ENCODE measurements at regions not wholly inside any gene's neighbourhood (a gene's known extent, or its start where the extent isn't known, plus 50 kb on each side); places are given as distances from the start of the nearest gene placed in this dataset.

- H3F3A ChIP-seq (ENCODE audit: insufficient read depth) = peaks cover 5% of the 10 kb centered on the region; the same call in 1 of the 2 replicates
- H3K4me3 ChIP-seq = no peak overlapping the region
- TF ChIP-seq EZH2phosphoT487 (IDR thresholded peaks at IDR 0.05; ENCODE audit: insufficient read depth, low read depth) = no peak
- TF ChIP-seq EZH2 (IDR thresholded peaks at IDR 0.05; ENCODE audit: insufficient read depth, poor library complexity, severe bottlenecking) = no peak
- in situ Hi-C loops (cut with MboI) = no loop called here
- no peaks in the 10 kb centered on the region for H3K36me3 ChIP-seq (ENCODE audit: low read depth)
- H3K9me2 ChIP-seq (ENCODE audit: insufficient read depth) = no peaks in the 10 kb centered on the region
- H3K4me2 ChIP-seq (ENCODE audit: unreplicated experiment) = no peak overlapping the region
- no peaks in the 10 kb centered on the region for H3K9me3 ChIP-seq (ENCODE audit: low read depth)
- H4K20me1 ChIP-seq (ENCODE audit: insufficient read depth) = no peaks in the 10 kb centered on the region
- no peak for DNase-seq
- H3K27ac ChIP-seq = no peak overlapping the region
- H3K4me1 ChIP-seq (ENCODE audit: insufficient read depth) = no peaks in the 10 kb centered on the region
- WGBS, 2 experiments (ENCODE audit: low coverage in 1 of 2, low lambda C conversion rate in 2 of 2, missing lambda C conversion rate in 2 of 2) = 35 to 38% methylated on average over 4 of the region's 4 CpGs
- no peak overlapping the region for H3K9ac ChIP-seq
- H3K79me2 ChIP-seq (ENCODE audit: insufficient read depth) = no peaks in the 10 kb centered on the region
- no peak overlapping the region for H2AFZ ChIP-seq
- H3K27me3 ChIP-seq (replicated peaks; ENCODE audit: insufficient read depth) = no peaks in the 10 kb centered on the region
Measured at GRCh38 chr3:43895573-43895972, 204.8 kb downstream of the ABHD5 start.

GRCh38 chr3:43902415-43902814 lies 211.7 kb downstream of the ABHD5 start:
- H3K4me2 ChIP-seq (ENCODE audit: unreplicated experiment) = no peak overlapping the region
- WGBS, 2 experiments (ENCODE audit: low coverage in 1 of 2, low lambda C conversion rate in 2 of 2, missing lambda C conversion rate in 2 of 2) = 24 to 27% methylated on average over 2 of the region's 2 CpGs
- H3K9me2 ChIP-seq (ENCODE audit: insufficient read depth) = no peaks in the 10 kb centered on the region
- in situ Hi-C loops (cut with MboI) = no loop called here
- no peaks in the 10 kb centered on the region for H4K20me1 ChIP-seq (ENCODE audit: insufficient read depth)
- H3F3A ChIP-seq (ENCODE audit: insufficient read depth) = no peaks in the 10 kb centered on the region
- no peaks in the 10 kb centered on the region for H3K36me3 ChIP-seq (ENCODE audit: low read depth)
- no peak overlapping the region for H3K27ac ChIP-seq
- TF ChIP-seq EZH2phosphoT487 (IDR thresholded peaks at IDR 0.05; ENCODE audit: insufficient read depth, low read depth) = no peak
- no peak for TF ChIP-seq EZH2 (IDR thresholded peaks at IDR 0.05; ENCODE audit: insufficient read depth, poor library complexity, severe bottlenecking)
- no peak overlapping the region for H3K9ac ChIP-seq
- H3K27me3 ChIP-seq (replicated peaks; ENCODE audit: insufficient read depth) = peaks cover 4% of the 10 kb centered on the region; the same call in 1 of the 2 replicates
- no peak overlapping the region for H2AFZ ChIP-seq
- no peak for DNase-seq
- no peaks in the 10 kb centered on the region for H3K9me3 ChIP-seq (ENCODE audit: low read depth)
- no peaks in the 10 kb centered on the region for H3K79me2 ChIP-seq (ENCODE audit: insufficient read depth)
- no peak overlapping the region for H3K4me3 ChIP-seq
- no peaks in the 10 kb centered on the region for H3K4me1 ChIP-seq (ENCODE audit: insufficient read depth)

- Histone ChIP-seq H3K4me2 (ENCODE audit: unreplicated experiment) (no peak overlapping the region), H3K27ac (no peak overlapping the region), H3K79me2 (ENCODE audit: insufficient read depth) (no peaks in the 10 kb centered on the region), H3F3A (ENCODE audit: insufficient read depth) (no peaks in the 10 kb centered on the region), H4K20me1 (ENCODE audit: insufficient read depth) (no peaks in the 10 kb centered on the region), H3K27me3 (replicated peaks; ENCODE audit: insufficient read depth) (peaks cover 5% of the 10 kb centered on the region; the same call in 1 of the 2 replicates), H3K9me2 (ENCODE audit: insufficient read depth) (no peaks in the 10 kb centered on the region), H3K9ac (no peak overlapping the region), H3K4me1 (ENCODE audit: insufficient read depth) (no peaks in the 10 kb centered on the region), H3K9me3 (ENCODE audit: low read depth) (no peaks in the 10 kb centered on the region), H3K4me3 (no peak overlapping the region), H2AFZ (no peak overlapping the region), H3K36me3 (ENCODE audit: low read depth) (no peaks in the 10 kb centered on the region)
- DNase-seq = peak; percentile 31
- 93 to 100% methylated on average over 1 of the region's 1 CpG for WGBS, 2 experiments (ENCODE audit: low coverage in 1 of 2, low lambda C conversion rate in 2 of 2, missing lambda C conversion rate in 2 of 2)
- in situ Hi-C loops (cut with MboI) = no loop called here
- TF ChIP-seq EZH2 (IDR thresholded peaks at IDR 0.05; ENCODE audit: insufficient read depth, poor library complexity, severe bottlenecking) = no peak
- TF ChIP-seq EZH2phosphoT487 (IDR thresholded peaks at IDR 0.05; ENCODE audit: insufficient read depth, low read depth) = no peak
Measured at GRCh38 chr3:43905157-43905556, 214.4 kb downstream of the ABHD5 start.

- no peaks in the 10 kb centered on the region for H3K9me2 ChIP-seq (ENCODE audit: insufficient read depth)
- no peaks in the 10 kb centered on the region for H3K4me1 ChIP-seq (ENCODE audit: insufficient read depth)
- H3K27me3 ChIP-seq (replicated peaks; ENCODE audit: insufficient read depth) = peaks cover 5% of the 10 kb centered on the region; the same call in 1 of the 2 replicates
- no peak overlapping the region for H3K4me3 ChIP-seq
- no peak for TF ChIP-seq EZH2phosphoT487 (IDR thresholded peaks at IDR 0.05; ENCODE audit: insufficient read depth, low read depth)
- TF ChIP-seq EZH2 (IDR thresholded peaks at IDR 0.05; ENCODE audit: insufficient read depth, poor library complexity, severe bottlenecking) = no peak
- 55 to 56% methylated on average over 8 of the region's 8 CpGs for WGBS, 2 experiments (ENCODE audit: low coverage in 1 of 2, low lambda C conversion rate in 2 of 2, missing lambda C conversion rate in 2 of 2)
- H3K4me2 ChIP-seq (ENCODE audit: unreplicated experiment) = no peak overlapping the region
- no peaks in the 10 kb centered on the region for H3K9me3 ChIP-seq (ENCODE audit: low read depth)
- no peaks in the 10 kb centered on the region for H3K36me3 ChIP-seq (ENCODE audit: low read depth)
- H3K27ac ChIP-seq = no peak overlapping the region
- H3F3A ChIP-seq (ENCODE audit: insufficient read depth) = no peaks in the 10 kb centered on the region
- H2AFZ ChIP-seq = no peak overlapping the region
- in situ Hi-C loops (cut with MboI) = no loop called here
- no peak overlapping the region for H3K9ac ChIP-seq
- no peaks in the 10 kb centered on the region for H3K79me2 ChIP-seq (ENCODE audit: insufficient read depth)
- DNase-seq = no peak
- no peaks in the 10 kb centered on the region for H4K20me1 ChIP-seq (ENCODE audit: insufficient read depth)
Measured at GRCh38 chr3:43906849-43907507, 216.2 kb downstream of the ABHD5 start.

Measured in GM23248 (cell line).